HK-2 (cell line): ENCODE measurements at regions not wholly inside any gene's neighbourhood (a gene's known extent, or its start where the extent isn't known, plus 50 kb on each side); places are given as distances from the start of the nearest gene placed in this dataset.
"Not testable (repeated sequence)": the region's sequence is repeated elsewhere in the genome, so short reads cannot be mapped to it uniquely, and the experiment has no call there.

Experiments
- DNase-seq: peaks from one replicate; pipeline ENCODE4 v3.0.0-alpha.2; 2018; ENCODE audit not compliant: unreplicated experiment

- no peak for DNase-seq
Measured at GRCh38 chr9:12416716-12417115, 276.5 kb upstream of the TYRP1 start.

GRCh38 chr9:12424243-12424642, 268.9 kb upstream of the TYRP1 start:
- DNase-seq, result no peak

- no peak for DNase-seq
Measured at GRCh38 chr9:12425878-12426864, 267.0 kb upstream of the TYRP1 start.

- DNase-seq, result no peak
Measured at GRCh38 chr9:12439267-12439666, 253.9 kb upstream of the TYRP1 start.

GRCh38 chr9:12441080-12441479, 252.1 kb upstream of the TYRP1 start:
- DNase-seq, result not testable (repeated sequence)

GRCh38 chr9:12441506-12441905, 251.7 kb upstream of the TYRP1 start:
- no peak for DNase-seq

- DNase-seq, result no peak
Measured at GRCh38 chr9:12448246-12448645, 244.9 kb upstream of the TYRP1 start.

- DNase-seq, result no peak
Measured at GRCh38 chr9:12457237-12457636, 235.9 kb upstream of the TYRP1 start.

- no peak for DNase-seq
Measured at GRCh38 chr9:12461763-12462460, 231.3 kb upstream of the TYRP1 start.

GRCh38 chr9:12462861-12463260, 230.3 kb upstream of the TYRP1 start:
- DNase-seq, result no peak

- no peak for DNase-seq
Measured at GRCh38 chr9:12463641-12464040, 229.5 kb upstream of the TYRP1 start.

GRCh38 chr9:12464400-12464799, 228.8 kb upstream of the TYRP1 start:
- no peak for DNase-seq

GRCh38 chr9:12464910-12465512, 228.2 kb upstream of the TYRP1 start:
- no peak for DNase-seq

- DNase-seq, result no peak
Measured at GRCh38 chr9:12469084-12469483, 224.1 kb upstream of the TYRP1 start.

GRCh38 chr9:12494411-12494810, 198.8 kb upstream of the TYRP1 start:
- no peak for DNase-seq

GRCh38 chr9:12497790-12498189, 195.4 kb upstream of the TYRP1 start:
- DNase-seq, result no peak

- no peak for DNase-seq
Measured at GRCh38 chr9:12502520-12502919, 190.7 kb upstream of the TYRP1 start.

GRCh38 chr9:12503606-12504122, 189.5 kb upstream of the TYRP1 start:
- DNase-seq, result no peak

- no peak for DNase-seq
Measured at GRCh38 chr9:12510551-12510950, 182.6 kb upstream of the TYRP1 start.

- DNase-seq, result no peak
Measured at GRCh38 chr9:12511726-12512125, 181.5 kb upstream of the TYRP1 start.

- DNase-seq, result no peak
Measured at GRCh38 chr9:12516031-12516430, 177.2 kb upstream of the TYRP1 start.

GRCh38 chr9:12516573-12516972, 176.6 kb upstream of the TYRP1 start:
- DNase-seq, result no peak
